H1 (cell line): ENCODE measurements at regions not wholly inside any gene's neighbourhood (a gene's known extent, or its start where the extent isn't known, plus 50 kb on each side); places are given as distances from the start of the nearest gene placed in this dataset.

Experiments
- BRCA1 ChIP-seq: IDR thresholded peaks from 2 replicates; pipeline ENCODE4 v1.6.1; 2012; ENCODE audit warnings: low read depth, low read length, improper control_type of control experiment
- HDAC2 ChIP-seq, 2 experiments: fragments of 300-600 bp in 1 of 2; sonication (generic) in 1 of 2; IDR thresholded peaks; 2 replicates each; pipeline ENCODE4 v1.6.1; 2011 to 2012; ENCODE audit warnings: low read depth in 2 of 2, low read length in 2 of 2, mild to moderate bottlenecking in 2 of 2, moderate library complexity in 2 of 2, borderline replicate concordance in 1 of 2, inconsistent platforms in 1 of 2
- HDAC6 ChIP-seq: IDR thresholded peaks from one replicate; pipeline ENCODE4 v1.7.1; 2012; ENCODE audit warnings: low read depth, mild to moderate bottlenecking, inconsistent platforms, low read length, moderate library complexity
- RAD21 ChIP-seq, 2 experiments: IDR thresholded peaks in 1 of 2; conservative IDR thresholded peaks in 1 of 2; 2 replicates each; pipeline ENCODE4 v1.6.1; 2011; ENCODE audit warnings: low read depth in 2 of 2, low read length in 2 of 2, improper control_type of control experiment in 1 of 2, inconsistent platforms in 1 of 2, mild to moderate bottlenecking in 1 of 2, moderate library complexity in 1 of 2
- TAF7 ChIP-seq: optimal IDR thresholded peaks from 2 replicates; pipeline ENCODE3; 2011; ENCODE audit warnings: low read depth, mild to moderate bottlenecking, inconsistent platforms, low read length, moderate library complexity, borderline replicate concordance
- ZNF274 ChIP-seq: IDR thresholded peaks from 2 replicates; pipeline ENCODE4 v1.7.0; 2012; ENCODE audit warnings: low read length, borderline replicate concordance; ENCODE audit errors: extremely low read depth

DNA sequence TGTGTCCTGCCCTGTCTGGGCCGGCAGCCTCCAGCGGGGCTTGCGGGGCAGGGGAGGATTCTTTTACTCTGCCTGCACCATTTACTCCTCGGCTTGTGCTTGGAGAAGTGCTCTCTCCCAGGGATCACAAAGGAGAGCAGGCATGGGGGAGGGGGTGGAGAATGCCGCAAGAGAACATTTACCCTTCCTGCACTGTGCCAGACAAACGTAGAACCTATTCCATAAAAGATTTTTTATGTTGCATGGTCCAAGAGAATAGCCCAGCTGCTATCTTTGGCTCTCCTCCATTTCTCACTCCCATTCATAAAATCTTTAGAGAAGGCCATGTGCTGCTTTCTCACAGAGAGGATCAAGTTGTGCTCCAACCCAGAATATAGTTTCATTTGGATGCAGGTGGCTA lies 159.4 kb downstream of the SPTSSA start (continued):
- no peak for TF ChIP-seq HDAC2 (IDR thresholded peaks at IDR 0.05; ENCODE audit: borderline replicate concordance in 1 of 2, low read depth in 2 of 2, low read length in 2 of 2)
- TF ChIP-seq RAD21 (IDR thresholded peaks at IDR 0.05 in 1 of 2, conservative IDR thresholded peaks at IDR 0.05 in 1 of 2; ENCODE audit: low read depth in 2 of 2, low read length in 2 of 2), result no peak
- no peak for TF ChIP-seq HDAC6
- TF ChIP-seq BRCA1, result no peak
- TF ChIP-seq ZNF274, result no peak
- TF ChIP-seq TAF7, result no peak
- TF ChIP-seq, all 59 proteins: peak for 0
